Suppressor macrophage (primary cell): ENCODE measurements at regions not wholly inside any gene's neighbourhood (a gene's known extent, or its start where the extent isn't known, plus 50 kb on each side); places are given as distances from the start of the nearest gene placed in this dataset.

Source experiments
- DNase-seq, 4 experiments: peaks; one replicate each; pipeline ENCODE4 v3.0.0-alpha.2; 2020 to 2022

DNA sequence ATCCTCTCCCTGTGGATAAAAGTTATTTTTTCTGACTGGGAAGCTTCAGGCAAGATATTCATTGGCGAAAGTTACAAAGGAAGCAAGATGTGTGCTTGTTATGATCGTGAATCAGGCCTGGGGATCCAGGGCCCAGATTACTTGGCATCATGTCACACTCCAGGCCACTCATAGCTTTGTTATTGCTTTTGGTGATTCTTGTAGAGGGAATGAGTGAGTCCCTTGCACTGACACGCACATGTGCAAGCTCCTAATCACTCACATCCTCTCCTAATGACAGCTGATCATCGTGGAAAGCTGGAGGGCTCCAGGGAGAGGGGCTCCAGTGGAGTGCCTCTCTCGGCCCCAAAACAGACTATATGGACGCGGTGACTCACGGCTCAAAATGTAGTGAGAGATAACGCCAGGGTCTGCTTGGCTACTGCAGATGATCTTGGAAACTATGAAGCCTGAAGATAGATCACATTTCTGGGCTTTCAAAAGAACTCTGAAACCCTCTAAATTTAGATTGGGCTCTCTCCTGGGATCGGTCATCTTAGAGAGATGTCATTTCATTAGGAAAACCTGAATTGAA lies 481.1 kb upstream of the USP24 start:
- DNase-seq: no peak

DNA sequence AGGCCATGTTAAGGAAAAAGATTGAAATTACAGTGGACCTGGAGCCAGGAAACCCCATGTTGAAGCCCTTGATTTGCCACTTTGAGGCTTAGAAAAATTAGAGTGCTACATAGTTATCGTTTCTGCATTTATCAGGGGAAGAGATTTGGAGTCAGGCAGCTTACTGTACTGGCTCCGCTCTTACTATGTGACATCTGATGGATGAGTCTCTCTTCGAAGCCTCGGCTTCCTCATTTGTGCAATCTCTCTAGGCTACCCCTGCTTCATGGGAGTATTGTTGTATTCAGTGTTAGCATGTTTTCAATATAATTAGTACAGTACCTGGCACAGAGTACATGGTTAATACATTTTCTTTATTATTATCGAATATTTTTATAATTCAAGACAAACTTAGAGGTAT lies 480.4 kb upstream of the USP24 start:
- no peak for DNase-seq

DNA sequence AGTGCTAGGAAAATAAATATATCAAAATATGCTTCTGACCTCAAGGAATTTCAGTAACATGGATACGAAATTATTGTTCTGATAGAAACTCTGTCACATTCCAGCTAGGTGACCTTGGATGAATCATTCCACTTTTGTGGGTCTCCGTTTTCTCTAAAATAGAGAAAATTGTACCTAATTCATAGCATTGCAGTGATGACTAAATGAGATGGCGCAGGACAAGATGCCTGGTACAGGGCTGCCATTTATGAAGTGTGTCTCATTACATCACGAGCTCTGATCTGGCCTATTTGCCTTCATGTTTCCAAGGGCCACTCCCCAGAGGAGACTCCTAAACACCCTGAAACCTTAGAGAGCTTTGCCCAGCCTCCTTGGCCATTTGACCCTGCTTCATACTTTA lies 480.0 kb upstream of the USP24 start:
- no peak for DNase-seq

DNA sequence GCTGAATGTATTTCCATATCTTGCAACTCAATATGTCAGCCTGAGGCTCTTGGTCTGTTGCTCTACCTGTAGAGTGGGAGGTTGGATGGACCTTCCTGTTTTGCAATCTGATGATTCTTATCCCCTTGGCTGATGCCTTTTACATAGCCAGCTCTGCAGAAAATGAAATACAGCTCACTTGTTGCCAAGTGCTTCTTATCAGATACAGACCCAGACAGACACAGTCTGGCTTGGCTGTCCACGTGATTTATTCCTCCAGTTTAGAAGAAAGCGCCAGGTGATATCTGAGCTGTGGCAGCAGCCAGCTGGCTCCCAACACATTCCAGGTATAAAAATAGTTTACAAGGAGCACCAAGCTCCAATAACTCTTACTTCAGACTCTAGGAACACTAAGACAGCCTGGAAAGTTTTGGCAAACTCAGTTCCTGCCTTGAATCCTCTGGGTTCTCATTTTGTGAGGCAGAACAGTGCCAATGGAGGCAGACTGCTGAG lies 479.2 kb upstream of the USP24 start:
- no peak for DNase-seq

DNA sequence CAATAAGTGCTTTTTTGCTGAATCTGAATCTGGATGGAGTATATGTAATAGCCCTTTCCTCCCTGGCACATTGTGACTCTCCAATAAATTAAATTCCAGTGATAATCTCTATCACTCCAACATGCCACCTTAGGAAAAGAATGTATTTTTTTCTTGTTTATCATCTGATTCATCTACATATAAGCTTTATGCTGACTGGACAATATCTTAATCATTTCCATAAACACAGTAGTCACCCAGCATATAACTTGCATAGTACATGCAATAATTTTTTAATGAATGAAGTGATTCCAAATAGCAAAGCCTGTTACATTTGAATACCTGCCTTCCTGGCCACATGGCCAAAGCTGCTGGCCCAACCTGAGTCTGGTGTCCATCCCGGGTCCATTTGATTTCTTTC lies 477.6 kb upstream of the USP24 start:
- no peak for DNase-seq

DNA sequence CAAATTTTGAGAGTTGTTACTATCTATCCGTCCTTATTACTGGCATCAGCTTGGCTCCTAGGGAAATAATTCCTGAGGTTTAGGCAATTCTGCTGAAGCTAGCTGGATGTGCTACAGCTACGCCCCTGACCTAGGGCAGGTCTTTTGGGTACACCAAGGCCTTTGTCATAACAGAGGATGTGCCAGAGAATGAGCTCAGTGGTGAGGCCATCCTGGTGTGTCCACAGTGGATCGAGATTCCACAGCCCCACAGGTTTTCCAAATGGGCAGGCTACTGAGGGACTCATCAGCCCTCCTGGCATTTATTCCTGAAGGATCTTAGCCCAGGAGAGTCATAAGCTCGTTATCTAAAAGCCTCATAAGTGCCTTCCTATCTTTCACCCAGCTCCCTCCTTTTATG lies 475.2 kb upstream of the USP24 start:
- DNase-seq: no peak

DNA sequence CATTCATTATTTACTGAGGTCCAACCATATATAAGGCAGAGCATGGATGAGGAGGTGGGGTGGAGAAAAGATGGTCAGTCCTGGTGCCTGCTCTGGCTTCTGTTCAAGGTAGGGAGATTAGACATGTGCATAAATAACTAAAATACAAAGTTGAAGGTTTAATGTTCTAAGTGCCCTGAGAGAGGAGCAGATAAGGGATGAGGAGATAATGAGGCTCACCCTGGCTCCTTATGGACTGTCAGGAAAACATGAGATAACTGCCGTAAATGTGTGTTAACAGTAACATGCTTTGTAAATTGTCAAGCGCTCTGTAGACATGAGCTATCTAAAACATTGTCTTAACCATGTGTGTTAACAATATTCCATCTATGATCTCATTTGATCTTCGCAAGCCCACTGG lies 474.6 kb upstream of the USP24 start:
- DNase-seq: no peak

DNA sequence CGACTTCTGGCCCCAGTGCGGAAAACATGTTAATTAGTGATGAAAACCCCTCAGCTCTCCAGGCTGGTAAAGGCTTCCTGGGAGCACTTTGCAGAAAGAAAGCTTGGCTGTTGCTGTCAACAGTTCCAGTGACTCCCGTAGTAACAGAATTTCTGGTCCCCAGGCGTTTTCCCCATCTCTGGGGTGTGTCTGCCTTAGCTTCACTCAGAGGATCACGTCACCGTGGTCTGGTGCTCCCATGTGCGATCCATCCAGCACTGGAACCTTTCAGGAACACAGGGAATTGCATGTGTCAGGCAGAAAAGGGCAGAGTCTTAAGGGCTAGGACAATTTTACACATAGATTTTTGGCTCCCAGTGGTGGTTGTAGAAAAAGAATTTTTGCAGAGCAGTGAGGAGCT lies 470.4 kb upstream of the USP24 start:
- DNase-seq: no peak

DNA sequence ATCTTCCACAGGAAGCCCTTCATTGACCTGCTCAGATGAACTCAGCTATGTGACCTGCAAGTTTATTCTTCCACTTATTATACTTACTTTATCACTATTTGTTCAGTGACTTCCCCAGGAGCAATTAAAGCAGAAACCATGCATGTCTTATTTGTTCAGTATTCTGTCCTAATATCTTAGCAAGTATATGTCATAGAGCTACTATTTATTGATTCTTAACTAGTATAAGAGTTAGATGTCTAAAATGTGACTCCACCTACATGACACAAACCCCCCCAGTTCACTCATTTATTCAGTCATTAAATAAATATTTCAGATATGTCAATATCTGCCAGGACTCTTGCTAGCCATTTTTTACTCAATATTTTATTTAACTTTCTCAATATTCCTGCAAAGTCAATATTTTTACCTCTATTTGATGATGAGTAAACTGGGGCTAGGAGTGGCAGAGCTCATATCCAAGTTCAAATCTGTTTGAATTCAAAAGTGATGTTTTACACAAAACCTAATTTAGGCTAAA lies 469.0 kb upstream of the USP24 start:
- no peak for DNase-seq

DNA sequence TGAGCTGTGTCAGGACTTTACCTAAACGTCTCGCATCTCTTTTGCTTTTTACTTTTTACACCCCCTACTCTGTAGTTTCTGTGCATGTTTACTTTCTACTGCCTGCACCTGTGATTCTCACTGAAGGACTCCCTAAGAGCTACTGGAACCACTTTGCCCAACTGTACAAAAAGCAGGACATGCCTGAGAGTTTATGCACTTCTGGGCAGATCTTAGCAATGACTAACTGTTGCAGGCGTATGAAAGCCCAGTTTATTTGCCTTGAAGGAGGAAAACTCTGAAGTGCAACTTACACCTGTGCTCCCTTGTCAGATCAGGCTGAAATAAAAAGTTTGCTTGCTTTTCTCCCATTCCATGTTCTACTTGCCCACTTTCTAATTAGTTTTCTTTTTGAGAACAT lies 467.0 kb upstream of the USP24 start:
- DNase-seq: no peak

DNA sequence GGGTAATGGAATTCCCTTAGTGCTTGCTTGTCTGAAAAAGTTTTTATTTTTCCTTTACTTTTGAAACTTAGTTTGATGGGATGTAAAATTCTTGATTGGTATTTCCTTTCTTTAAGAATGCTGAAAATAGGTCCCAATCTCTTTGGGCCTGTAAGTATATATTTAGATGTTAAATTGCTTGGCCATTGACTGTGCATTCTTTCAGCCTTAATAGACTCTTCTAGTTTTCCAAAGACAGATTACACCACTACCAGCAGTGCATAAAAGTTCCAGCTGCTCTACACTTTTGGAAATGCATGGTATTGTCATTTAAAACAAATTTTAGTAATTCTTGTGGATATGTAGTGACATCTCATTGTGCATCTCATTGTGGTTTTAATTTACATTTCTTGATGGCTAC lies 464.8 kb upstream of the USP24 start:
- DNase-seq: no peak

DNA sequence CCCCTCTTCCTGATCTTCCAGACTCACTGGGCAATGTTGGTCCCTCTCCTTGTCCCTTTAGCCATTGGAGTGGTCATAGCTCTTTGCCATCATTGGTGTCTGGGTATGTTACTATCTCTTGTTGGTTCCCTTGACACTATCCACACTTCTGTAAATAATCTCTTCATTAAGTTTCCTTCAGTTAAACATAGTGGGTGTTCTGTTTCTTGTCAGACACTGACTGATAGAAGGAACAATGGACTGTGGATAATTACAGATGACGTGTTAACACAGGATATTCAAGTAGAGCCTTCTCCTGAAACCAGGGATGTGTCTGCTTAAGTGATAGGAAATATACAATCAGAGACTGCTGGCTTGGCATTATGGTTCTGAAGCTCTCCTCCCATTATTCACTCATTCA lies 458.3 kb upstream of the USP24 start:
- DNase-seq: no peak

DNA sequence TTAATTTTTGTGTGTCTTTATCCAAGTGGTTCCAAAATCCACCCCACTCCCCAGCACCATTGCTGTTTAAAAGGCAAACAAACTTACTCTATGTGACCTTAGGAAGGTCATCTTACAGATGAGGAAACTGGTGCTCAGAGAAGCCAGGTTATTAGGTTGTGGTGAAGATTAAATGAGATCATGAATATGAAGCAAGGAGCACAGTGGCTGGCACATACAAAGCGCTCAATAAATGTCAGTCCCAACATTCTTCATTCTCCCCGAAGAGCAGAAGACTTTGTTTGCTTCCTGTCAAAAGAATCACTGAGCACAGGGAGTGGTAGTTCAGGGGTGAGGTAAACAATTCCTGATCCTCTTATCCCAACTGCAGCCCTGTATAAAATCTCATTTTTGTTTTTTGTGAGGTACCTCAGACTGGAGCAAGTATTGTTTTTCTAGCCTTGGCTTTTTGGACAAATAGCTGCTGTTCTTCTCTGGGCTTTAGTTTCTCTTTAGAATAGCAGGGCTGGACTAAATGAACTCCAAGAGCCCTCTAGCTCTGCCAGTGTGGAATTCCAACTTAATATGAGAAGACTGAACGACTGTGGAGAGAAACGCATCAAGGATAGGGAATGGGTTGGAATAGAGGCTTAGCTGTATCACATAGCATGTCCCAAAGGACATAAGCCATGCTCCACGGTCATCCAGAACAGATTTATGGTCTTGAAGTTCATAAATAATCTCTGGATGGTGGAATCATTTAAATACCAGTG lies 455.3 kb upstream of the USP24 start:
- DNase-seq: no peak

DNA sequence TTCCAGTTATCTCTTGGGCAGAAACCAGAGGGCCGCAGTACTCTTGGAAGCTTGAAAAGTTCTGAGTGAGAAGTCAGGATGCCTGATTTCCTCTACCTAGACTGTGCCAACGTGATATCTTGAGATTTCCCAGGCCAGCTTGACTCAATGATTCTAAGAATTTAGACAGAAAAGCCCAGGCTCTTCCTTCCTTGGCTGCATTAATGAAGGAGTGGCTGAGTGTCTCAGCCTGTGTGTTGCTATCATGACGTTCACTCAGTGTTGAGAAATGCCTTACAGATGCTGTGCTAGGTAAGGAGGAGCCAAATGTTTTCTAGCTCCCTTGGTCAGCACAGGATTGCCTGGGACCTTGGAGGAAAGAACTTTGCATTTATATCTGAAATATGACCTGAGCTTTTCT lies 454.1 kb upstream of the USP24 start:
- no peak for DNase-seq

DNA sequence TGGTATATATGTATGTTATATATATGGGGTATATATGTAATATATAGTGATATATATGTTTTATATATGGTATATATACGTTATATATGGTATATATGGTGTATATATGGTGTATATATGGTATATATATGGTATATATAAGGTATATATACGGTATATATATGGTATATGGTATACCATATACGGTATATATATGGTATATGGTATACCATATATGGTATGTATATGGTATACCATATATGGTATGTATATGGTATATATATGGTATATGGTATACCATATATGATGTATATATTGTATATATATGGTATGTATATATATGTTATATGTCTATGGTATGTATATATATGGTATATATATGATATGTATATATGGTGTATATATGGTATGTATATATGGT lies 447.7 kb upstream of the USP24 start:
- no peak for DNase-seq

DNA sequence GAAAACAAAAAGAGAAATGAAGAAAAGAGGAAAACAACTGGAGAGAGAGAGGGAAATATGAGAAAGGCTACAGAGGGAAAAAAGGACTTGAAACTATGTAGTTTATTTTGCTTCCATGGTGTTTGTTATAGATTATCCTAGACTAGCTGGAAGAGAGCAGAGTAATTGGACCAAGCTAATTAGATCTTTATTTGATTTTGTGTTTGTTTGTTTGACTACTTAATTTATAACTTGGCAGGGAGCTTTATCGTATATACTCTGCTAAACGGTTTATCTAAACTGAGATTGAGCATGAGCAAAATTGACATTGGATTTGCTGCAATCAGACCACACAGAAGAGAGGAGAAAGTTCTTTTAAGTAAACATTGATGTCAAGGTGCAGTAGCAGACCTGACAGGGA lies 443.8 kb upstream of the USP24 start:
- DNase-seq: no peak

DNA sequence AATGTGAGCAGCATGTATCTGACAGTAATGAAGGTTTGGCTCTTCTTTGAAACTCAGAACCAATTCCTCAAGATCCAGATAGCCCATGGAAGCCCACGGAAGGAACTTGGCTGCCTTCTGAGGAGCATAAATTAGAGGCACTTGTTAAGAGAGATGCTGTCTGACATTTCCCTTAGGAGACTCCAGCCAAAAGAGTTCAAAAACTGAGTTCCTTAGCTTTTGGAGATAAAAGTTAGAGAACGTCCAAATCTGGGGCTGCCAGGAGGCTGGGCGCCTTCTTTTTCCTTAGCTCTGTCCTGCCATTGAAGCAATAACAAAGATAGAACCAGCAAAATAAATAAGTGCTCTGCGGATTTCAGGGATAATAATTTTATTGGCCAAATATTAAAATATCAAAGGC lies 439.6 kb upstream of the USP24 start:
- no peak for DNase-seq

DNA sequence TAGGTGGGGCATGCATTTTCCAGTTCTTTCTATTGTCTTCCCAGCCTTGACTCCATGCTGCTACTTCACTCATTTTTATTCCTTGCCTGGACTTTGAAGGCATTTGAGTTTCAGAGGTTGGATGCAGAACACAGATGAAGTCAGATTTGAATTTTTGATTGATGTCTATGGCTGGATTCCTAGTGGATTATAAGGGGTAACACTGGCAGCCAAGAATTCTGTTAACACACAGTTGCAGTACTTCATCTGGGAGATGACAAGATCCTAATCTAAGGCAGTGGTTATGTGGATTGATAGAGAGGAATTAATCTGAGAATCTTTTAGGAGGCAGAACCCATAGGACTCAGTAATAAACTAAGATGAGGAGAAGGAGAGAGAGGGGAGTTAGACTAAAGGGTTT lies 439.0 kb upstream of the USP24 start:
- DNase-seq: no peak

DNA sequence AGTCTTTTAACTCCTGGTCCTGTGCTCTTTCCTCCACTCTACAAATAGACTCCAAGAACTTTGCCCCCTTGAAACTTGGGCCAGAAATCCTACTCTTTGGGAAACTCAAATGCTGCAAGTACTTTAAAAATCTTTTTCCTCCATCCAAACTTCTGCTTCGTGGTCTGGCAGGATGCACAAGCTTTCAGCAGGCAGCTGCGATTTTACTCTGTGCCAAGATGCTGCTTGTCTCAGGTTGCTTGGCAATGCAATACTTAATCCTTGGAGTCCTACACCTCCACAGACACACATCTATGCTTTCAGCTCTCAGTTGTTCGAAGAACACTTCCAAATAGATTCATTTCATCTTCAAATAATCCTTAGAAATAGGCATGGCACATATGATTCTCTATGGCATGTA lies 435.3 kb upstream of the USP24 start:
- no peak for DNase-seq

DNA sequence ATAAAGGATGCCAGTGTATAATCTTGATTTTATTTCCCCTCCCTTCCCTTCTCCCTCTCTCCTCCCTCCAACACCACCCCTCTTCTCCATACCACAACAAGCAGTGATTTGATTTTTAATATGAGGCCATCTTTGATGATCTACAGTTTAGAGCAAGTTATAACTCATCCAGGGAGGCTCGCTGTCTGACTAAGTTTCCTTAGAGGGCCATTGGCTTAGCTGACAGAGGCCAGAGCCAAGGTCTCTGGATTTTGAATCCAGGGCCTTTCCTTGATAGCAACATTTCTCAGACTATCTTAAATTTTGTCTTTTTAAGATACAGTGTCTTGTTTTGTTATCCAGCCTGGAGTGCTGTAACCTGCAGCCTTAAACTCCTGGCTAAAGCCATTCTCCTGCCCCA lies 431.0 kb upstream of the USP24 start:
- no peak for DNase-seq

DNA sequence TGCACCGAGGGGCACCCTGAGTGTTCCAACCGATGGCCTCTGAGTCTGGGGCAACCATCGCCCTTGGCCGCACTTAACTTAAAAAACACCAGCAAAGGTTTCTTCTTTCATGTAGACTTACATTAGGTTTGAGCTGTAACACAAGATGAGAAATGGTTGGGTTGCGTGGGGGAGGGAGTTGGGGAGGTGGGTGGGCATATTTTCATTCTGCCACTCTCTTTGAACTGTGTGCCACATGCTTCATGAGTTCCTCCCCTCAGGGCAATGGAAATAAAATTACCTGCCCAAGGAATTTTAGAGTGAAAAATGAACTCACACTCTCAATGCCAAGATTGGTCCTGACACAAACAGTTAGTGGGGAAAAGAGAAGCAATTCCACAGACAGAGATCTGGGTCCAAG lies 430.1 kb upstream of the USP24 start:
- no peak for DNase-seq

DNA sequence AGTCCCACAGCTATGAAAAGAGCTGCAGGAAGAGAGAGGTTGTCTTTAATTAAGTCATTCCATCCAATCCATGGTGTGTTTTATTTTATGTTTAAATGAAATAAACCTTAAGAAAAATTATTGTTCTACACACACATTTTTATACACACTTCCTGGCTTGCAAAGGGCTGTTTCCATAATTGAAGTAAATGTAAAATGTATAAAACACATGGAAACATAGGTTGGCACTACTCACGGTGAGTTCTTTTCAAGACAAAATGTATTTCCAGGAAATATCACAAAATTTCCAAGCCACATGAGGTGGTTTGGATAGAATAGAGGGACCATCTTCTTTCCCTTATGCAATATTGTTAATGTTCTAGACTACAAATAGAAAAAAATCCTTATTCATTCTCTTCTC lies 426.8 kb upstream of the USP24 start:
- no peak for DNase-seq

DNA sequence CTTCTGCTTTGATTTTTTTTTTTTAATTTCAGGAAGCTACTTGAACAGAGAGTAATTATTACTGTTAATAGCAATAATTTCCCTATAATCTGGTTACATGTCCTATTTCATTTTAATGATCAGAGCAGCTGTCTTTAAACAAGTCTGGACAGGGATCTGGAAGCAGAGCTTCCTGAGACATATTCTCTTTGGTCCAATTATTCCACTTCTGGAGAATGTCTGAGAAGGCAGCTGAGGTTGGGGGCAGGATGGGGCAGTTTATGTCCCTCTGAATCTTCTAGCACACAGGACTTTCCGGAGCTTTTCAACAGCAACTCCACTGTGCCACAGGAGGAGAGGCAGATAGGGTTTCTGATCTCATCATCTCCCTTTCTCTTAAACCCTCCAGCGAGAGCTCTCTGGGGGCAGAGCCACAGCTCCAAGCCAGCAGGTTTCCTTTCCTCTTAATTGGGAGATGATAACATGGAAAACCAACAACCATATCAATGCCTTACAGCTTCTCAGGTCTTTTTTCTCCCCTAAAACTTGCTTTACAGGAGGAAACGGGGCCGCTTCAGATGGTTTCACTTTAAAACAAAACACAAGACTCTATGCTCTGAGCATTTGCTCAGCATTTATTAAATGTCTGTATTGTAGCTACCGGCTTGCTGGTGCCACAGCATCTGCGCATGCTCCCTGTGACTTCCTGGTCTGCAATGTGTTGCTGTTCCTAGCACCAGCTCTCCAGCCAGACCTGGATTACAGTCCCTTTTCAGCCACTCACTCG lies 425.7 kb upstream of the USP24 start:
- DNase-seq: peak; percentile 61 to 82 (median 76)

DNA sequence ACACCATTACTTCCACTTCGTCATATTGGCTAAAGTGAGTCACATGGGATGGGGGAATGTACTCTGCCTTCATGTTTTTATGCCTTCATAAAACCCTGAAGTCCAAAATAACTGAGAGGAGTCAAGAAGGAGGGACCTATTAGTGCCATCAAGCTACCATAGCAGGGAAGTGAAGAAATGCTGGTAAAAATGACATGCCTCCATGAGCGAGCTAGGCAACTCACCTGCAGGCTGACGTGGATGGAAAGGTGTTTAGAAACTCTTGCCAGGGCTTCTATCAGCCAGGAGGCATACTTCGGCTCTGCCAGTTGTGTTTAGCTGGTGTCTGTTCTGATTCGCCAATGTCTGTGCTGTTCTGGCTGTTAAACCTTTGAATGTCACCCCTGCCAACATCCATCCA lies 424.4 kb upstream of the USP24 start:
- no peak for DNase-seq
